Aorta (tissue), 5 donors: ENCODE measurements at regions not wholly inside any gene's neighbourhood (a gene's known extent, or its start where the extent isn't known, plus 50 kb on each side); places are given as distances from the start of the nearest gene placed in this dataset.
A peak's percentile ranks its signal among the peaks of the same experiment; 100 is the strongest.
"Not testable (repeated sequence)": the region's sequence is repeated elsewhere in the genome, so short reads cannot be mapped to it uniquely, and the experiment has no call there.

ENCODE experiments used
- ATAC-seq: fragments of 200-7000 bp; cut with Tn5 transposase; one replicate; pipeline ENCODE4 v1.9.1; 2022; ENCODE audit warnings: moderate library complexity; ENCODE audit not compliant: low FRiP score
- DNase-seq, 2 donors: peaks; one replicate each; pipeline ENCODE4 v3.0.0-alpha.2; 2020
- H3K27ac ChIP-seq, 2 donors: one replicate each; pipeline ENCODE4 v1.5.1; 2013; ENCODE audit warnings: low read length in 2 of 2, mild to moderate bottlenecking in 2 of 2, moderate library complexity in 2 of 2, control low read depth in 1 of 2, inconsistent platforms in 1 of 2, low read depth in 1 of 2
- H3K27me3 ChIP-seq, 2 donors: one replicate each; pipeline ENCODE4 v1.6.1; 2013; ENCODE audit warnings: control low read depth in 1 of 2, low read length in 1 of 2, mild to moderate bottlenecking in 1 of 2, moderate library complexity in 1 of 2; ENCODE audit not compliant: insufficient read depth in 2 of 2, control insufficient read depth in 1 of 2
- H3K36me3 ChIP-seq, 2 donors: one replicate each; pipeline ENCODE4 v1.6.1; 2013; ENCODE audit warnings: control low read depth in 1 of 2, low read length in 1 of 2, mild to moderate bottlenecking in 1 of 2; ENCODE audit not compliant: insufficient read depth in 2 of 2, control insufficient read depth in 1 of 2
- H3K4me1 ChIP-seq, 2 donors: one replicate each; pipeline ENCODE4 v1.6.1; 2013; ENCODE audit warnings: low read length in 2 of 2, control low read depth in 1 of 2, mild to moderate bottlenecking in 1 of 2, moderate library complexity in 1 of 2; ENCODE audit not compliant: insufficient read depth in 2 of 2, control insufficient read depth in 1 of 2
- H3K4me3 ChIP-seq, 2 donors: one replicate each; pipeline ENCODE4 v1.5.1; 2013; ENCODE audit warnings: low read length in 2 of 2, control low read depth in 1 of 2, mild to moderate bottlenecking in 1 of 2
- H3K9me3 ChIP-seq: one replicate; pipeline ENCODE4 v1.6.1; 2013; ENCODE audit warnings: mild to moderate bottlenecking, low read length; ENCODE audit not compliant: control insufficient read depth
- WGBS, 2 donors: extraction: QIAGEN DNeasy Blood & Tissue Kit; methylation state at CpG; one replicate each; pipeline ENCODE4 v1.1.7; 2013; 5-methylcytosine and 5-hydroxymethylcytosine counted together
- intact Hi-C, 2 donors: fragments of 100-400 bp; cut with DNase I; formaldehyde crosslinking; loops; one replicate each; pipeline versions ENCODE4 v1.14.2 to v1.15.0; 2022
- donor health status: healthy with polysubstance abuse.
- donor health status: Bipolar disorder and iron deficiency.
- donor health status: DM: no; HTN: no; CAD: no.
- donor health status: DM: no; HTN: no; CAD: no.
- donor health status: DM: yes; HTN: yes; CAD: no.

GRCh38 chr5:71230839-71231505, 163.5 kb upstream of the GTF2H2 start:
- H3K9me3 ChIP-seq, intact Hi-C loops, H3K4me3 ChIP-seq, H3K27me3 ChIP-seq, H3K27ac ChIP-seq, H3K36me3 ChIP-seq, H3K4me1 ChIP-seq, ATAC-seq: not testable (repeated sequence)
- 89 to 96% methylated on average over 5 to 6 of the region's 7 CpGs for WGBS, 2 donors
- DNase-seq, result peak; percentile 9 to 36
